ENCODE measurements at regions not wholly inside any gene's neighbourhood (a gene's known extent, or its start where the extent isn't known, plus 50 kb on each side); places are given as distances from the start of the nearest gene placed in this dataset.
A peak's percentile ranks its signal among the peaks of the same experiment; 100 is the strongest.

- TF ChIP-seq, protein P1, sequence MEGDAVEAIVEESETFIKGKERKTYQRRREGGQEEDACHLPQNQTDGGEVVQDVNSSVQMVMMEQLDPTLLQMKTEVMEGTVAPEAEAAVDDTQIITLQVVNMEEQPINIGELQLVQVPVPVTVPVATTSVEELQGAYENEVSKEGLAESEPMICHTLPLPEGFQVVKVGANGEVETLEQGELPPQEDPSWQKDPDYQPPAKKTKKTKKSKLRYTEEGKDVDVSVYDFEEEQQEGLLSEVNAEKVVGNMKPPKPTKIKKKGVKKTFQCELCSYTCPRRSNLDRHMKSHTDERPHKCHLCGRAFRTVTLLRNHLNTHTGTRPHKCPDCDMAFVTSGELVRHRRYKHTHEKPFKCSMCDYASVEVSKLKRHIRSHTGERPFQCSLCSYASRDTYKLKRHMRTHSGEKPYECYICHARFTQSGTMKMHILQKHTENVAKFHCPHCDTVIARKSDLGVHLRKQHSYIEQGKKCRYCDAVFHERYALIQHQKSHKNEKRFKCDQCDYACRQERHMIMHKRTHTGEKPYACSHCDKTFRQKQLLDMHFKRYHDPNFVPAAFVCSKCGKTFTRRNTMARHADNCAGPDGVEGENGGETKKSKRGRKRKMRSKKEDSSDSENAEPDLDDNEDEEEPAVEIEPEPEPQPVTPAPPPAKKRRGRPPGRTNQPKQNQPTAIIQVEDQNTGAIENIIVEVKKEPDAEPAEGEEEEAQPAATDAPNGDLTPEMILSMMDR (IDR thresholded peaks at IDR 0.05), result peak in 2 of 3 experiments; percentile 15 to 40
- TF ChIP-seq POLR2A (IDR thresholded peaks at IDR 0.05; ENCODE audit: low read depth), result no peak
- no peak for TF ChIP-seq POLR2AphosphoS5 (IDR thresholded peaks at IDR 0.05)
These were observed 508.6 kb downstream of the FLRT2 start for GRCh38 chr14:86038387-86039042.
